ENCODE measurements at regions not wholly inside any gene's neighbourhood (a gene's known extent, or its start where the extent isn't known, plus 50 kb on each side); places are given as distances from the start of the nearest gene placed in this dataset.

DNA sequence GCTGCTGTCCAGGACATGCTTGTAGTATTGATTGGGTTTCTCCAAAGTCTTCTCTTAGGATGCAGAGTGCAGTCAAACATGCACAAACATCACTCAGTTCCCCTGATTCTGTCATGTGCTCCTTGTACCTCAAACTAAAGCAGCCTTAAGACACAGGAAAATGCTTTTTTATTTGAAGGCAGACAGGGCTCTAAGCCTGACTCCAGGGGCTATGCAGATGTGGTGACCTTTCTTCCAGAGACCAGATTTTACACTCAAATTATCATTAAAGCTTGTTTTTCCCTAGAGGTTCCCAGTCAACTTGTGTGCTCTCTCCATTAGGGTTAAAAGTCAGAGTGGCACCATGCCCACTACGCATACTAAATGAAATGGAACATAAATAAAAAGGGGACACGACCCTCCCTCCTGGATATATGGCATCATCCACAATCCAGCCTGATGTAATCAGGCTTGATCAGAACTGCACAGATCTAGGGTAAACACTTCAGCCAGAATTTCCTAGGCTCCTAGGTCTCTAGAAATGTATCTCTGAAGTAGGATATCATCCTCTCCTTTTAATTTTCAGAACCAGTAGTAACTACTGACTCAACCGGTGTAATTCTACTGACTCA, 771.1 kb downstream of the NR2F1-AS1 start:
- FAIRE-seq: no peak
- no peak for DNase-seq (ENCODE audit: low spot score)

DNA sequence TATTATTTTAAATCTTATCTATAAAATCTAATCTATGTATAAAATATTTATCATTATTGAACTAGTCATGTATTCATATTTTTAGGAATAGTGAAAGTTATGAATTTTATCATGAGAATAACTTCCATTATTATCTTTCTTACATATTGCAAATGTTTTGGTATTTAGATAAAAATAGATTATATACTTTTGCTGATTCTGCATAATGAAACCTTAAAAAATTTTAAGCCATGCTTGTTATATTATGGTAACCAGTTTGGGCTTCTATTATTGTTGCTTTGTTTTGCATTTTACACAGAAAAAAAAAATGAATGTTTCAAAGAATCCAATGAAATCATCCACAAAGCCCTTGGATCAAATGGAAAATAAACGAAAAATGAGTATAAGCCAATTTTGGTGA, 772.5 kb downstream of the NR2F1-AS1 start:
- no peak for DNase-seq (ENCODE audit: low spot score)
- FAIRE-seq: no peak

DNA sequence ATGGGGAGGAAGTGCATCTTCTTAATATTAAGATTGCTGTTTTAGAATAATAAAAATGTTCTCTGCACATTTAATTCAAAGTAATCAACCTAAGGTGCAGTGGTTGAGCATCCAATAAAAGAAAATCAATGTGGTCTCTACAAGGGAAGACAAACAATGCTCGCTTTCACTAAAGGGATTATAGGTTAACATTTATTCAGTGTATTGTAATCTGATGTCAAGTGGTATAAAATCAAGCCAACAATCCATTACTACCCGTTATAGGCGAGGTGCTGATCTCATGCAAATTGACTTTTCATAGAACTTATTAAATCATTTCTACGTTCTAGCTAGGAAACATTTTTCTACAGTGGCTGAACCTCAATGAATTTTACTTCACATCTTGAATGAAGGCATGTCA, 773.9 kb downstream of the NR2F1-AS1 start:
- FAIRE-seq: no peak
- DNase-seq (ENCODE audit: low spot score): no peak

DNA sequence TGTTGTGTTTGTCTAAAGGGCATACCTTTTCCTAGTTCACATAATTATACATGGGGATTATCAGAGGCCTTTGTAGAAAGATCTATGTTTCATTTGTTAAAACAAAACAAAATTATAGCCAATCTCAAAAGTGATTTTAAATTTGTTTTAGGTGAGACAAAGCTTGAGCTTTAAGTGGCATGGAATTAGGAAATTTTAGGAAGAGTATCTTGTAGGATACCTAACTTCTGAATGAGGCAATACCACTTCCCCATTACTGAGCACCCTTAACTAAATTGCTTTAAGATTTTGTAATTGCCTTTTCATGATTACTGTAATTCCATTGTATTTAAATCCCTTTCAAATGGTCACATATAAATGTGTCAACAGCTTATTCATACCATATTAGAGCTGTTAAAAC, 775.6 kb downstream of the NR2F1-AS1 start:
- FAIRE-seq: no peak
- no peak for DNase-seq (ENCODE audit: low spot score)

DNA sequence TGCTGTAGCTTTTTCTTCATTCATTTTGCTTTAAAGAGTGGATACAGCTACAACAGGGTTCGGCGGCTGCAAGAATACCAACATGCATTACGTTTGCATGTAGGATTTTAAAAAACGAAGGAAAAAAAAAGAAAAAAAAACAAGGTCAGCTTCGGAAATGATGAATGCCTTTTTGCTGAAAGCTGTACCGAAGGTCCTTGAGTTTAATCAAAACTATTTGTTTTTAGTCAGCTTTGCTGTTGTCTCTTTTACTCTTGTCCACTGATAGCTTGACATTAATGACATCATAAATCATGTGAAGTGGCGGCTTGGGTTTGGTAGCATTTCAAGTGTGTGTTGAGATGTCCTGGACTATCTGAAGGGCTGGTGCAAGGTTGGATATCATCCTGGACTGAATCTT, 779.1 kb downstream of the NR2F1-AS1 start:
- FAIRE-seq: no peak
- no peak for DNase-seq (ENCODE audit: low spot score)

DNA sequence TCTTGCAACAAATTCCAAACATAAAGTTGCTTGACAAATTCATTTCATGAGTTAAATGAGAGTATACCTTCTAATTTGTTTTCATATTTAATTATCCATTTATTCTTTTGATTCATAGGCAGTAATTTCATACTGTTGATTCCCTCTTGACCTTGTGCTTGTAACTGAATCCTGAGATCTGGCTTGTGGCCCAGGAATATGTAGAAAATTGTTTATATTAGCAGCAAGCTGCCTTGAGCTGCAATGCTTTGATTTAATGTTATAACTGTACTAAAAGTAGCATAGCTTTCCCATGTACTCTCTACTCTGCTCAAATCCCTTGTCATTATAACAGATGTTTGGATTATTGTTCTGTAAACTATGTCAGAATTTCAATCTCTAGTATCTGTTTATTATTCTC, 780.7 kb downstream of the NR2F1-AS1 start:
- no peak for FAIRE-seq
- DNase-seq (ENCODE audit: low spot score): no peak

DNA sequence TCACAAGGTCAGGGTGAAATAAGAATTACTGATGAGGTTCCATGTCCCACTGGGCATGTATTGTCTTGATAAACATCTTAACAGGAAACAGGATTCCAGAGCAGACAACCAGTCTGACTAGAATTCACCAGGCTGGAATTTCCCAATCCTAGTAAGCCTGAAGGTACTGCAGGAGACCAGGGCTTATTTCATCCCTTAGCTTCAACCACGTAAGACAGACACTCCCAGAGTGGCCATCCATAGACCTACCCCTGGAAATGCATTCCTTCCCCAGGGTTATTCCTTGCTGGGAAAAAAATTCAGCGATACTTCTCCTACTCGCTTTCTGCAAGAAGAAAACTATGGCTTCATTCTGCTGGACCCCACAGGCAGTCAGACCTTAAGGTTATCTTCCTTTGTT, 785.4 kb downstream of the NR2F1-AS1 start:
- DNase-seq (ENCODE audit: low spot score): no peak

DNA sequence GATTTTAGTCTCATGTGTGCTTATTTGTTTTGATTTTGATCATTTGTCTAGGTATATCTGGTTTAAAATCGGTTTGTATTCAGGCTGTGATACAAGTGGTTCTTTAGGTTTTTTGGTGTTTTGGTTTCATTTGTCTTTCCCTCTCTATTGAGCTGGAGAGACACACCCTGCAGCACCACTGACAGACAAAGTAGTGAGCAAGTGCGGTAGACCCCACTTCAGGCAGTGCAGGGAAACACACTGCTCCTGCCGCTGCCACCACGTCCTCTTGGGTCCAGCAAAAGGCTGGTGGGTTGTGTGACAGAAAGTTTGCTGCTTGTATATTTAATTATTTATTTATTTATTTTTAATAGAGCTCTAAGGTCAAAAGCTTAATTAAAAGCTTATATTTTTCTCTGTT, 801.0 kb downstream of the NR2F1-AS1 start:
- no peak for FAIRE-seq

More for the DNA sequence above, 785.4 kb downstream of the NR2F1-AS1 start:
- no peak for FAIRE-seq

DNA sequence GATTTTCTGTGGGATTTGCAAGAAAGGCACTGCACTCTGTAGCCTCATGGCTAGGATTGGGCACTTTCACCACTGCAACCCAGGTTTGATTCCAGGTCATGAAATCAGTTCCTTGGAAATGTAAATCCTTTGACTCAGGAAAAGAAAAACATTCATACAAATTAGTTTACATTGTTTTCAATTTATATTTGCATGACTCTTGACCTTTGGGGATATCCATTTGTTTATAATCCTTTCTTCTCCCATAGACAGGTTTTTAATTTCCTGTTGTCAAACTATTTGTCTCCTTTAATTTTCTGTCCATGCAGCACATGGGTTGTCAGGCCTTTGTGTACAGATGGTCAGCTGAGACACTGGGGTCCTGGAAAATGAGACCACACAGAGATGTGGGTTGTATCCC, 801.5 kb downstream of the NR2F1-AS1 start:
- no peak for DNase-seq (ENCODE audit: low spot score)
- no peak for FAIRE-seq

More for the DNA sequence above, 801.0 kb downstream of the NR2F1-AS1 start:
- no peak for DNase-seq (ENCODE audit: low spot score)

DNA sequence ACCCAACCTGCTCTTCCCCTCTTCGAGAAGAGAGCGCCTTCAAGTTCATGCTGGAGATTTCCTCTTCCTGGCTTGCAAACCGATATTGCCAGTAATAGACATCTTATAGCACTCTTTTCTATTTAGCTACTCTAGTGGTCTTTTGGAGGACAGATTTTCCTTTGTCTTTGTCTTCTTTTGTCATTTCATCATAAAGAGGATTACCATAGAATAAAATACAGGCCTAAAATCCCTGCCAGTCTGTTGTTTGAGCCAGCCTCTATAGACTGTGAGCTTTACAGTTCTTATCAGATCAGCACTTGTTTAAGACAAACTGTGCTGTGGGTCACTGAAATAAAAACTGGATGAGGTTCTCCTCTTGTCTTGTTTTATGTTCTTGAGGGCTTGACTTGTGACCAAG, 802.8 kb downstream of the NR2F1-AS1 start:
- no peak for FAIRE-seq
- DNase-seq (ENCODE audit: low spot score): no peak

DNA sequence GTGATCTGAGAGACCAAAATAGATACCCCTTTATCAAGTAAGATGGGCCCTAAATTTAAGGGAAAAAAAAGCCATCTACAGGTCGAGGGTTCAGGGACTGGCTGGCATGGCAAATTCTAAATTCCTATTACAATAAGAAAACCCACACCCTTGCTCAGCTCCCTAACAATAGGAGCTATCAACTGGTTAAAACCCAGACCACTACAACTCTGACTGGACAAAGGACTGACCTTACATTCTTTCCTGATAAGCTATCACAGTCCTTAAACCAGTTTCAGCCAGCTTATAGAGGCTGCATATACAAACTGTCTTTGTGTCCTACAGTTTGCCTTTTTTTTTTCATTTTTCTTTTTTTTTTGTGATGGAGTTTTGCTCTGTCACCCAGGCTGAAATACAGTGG, 803.6 kb downstream of the NR2F1-AS1 start:
- FAIRE-seq: no peak
- DNase-seq (ENCODE audit: low spot score): no peak

DNA sequence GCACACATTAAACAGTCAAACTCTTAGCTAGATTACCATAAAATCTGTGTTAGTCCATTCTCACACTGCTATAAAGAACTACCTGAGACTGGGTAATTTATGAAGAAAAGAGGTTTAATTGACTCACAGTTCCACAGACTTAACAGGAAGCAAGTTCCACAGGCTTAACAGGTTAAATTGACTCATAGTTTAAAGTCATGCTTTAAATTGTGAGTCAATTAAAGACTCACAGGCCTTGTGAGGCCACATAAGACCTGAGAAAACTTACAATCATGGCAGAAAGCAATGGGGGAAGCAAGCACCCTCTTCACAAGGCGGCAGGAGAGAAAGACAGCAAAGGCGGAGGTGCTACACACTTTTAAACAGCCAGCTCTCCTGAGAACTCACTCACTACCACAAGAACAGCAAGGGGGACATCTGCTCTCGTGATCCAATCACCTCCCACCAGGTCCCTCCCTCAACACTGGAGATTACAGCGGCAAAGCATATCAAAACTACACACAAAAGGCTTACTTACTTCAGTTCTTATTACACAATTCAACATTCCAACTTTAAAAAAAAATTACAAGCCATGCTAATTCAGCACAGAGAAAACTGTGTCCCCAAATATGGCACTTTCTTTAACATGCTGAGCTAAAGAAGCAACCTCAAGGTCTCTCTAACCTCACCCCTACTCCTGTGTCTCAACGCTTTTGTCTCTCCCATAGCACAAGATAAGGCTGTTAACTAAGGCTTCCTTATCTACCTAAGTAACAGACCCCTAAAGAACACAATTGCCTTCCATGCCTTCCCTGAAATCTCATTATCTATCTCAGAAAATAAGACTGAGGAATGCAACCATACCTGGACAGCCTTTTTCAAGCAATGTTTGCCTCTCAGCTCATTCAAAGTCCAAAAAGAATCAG, 805.1 kb downstream of the NR2F1-AS1 start:
- FAIRE-seq (no peak), DNase-seq (ENCODE audit: low spot score) (no peak)

DNA sequence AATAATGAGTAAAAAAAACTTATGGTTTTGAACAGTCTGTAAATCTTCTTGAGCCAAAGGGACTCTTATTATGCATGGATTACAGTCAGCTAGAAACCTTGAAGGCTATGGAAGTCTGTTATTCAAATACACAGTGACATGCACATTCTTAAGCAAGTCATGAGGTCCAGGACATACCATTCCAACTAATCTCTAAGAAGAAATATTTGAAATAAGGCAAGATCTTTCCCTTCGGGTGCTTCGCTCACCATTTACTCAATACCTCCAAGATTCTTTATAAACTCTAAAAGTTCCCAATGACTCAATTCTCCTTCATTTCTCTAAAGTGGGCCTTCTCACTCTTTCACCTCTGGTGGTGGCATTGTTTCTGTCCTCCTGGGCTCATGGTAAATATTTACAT, 811.0 kb downstream of the NR2F1-AS1 start:
- DNase-seq (ENCODE audit: low spot score): no peak
- no peak for FAIRE-seq

DNA sequence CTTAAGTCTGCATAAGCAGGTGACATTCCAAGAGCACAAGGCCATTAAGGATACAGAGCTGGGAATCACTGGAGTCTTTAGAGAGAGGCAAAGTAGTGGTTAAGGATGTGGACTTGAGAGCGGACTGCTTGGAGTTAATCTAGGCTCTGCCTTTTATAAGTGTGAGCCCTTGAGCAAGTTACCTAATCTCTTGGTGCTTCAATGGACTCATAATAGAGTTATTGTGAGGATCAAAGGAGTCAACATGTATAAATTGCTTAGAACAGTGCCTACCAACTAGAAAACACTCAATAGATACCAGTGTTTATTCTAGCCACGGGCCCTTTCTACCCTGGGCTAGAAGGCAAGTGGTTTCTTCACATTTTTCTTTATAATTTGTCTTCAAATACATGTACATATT, 819.4 kb downstream of the NR2F1-AS1 start:
- no peak for FAIRE-seq
- DNase-seq (ENCODE audit: low spot score): no peak

DNA sequence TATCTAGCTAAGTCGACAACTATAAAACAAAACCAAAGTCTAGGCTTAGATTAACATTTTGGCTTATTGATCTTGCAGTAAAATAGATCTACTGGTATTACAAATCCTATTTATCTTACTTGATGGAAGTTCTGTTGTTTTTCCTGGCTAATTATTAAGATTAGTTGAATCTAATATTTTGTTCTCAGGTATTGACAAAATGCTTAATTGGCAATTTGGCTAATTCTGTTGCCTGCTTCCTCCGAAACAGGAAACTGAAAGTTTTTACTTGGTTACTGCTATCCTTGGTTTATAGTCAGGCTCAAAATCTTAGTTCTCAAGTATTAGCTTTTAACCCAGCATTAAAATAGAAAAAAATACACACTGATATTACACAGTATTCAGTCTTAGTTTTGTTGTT, 820.5 kb downstream of the NR2F1-AS1 start:
- no peak for DNase-seq (ENCODE audit: low spot score)
- FAIRE-seq: no peak

DNA sequence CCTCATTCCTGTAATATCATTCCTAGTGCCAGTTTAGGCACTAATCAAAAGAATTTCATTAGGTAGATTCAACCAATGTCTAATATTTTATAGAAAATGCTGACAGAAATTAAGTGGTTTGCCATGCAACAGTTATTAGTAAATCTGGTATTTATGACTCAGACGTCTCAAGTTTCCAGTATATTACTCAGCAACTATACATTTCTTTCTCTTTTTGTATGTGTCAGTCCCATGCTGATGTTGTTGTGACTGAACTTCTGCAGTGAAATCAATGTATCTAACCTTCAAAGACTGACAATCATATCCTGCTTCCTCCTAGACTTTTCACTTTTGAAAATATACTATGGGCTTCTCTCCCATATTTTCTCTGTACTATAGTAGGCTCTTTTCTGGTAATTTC, 822.5 kb downstream of the NR2F1-AS1 start:
- no peak for FAIRE-seq
- no peak for DNase-seq (ENCODE audit: low spot score)

DNA sequence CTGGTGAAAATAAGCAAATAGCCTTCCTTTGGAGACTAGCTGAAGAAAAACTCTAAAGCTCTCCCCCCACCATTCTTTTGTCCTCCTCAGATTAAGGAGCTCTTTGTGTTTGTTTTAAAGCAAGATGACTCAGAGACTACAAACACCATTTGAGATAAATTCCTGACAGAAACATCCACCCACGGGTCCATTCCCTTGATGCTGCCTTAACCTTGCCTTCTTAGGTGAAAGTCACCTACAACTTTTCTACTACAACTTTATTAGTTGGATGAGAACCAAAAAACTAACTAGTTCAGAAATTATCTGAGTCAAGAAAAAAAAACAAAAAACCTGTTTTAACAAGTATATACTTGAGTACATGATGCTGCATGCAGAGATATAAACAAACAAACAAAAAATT, 831.1 kb downstream of the NR2F1-AS1 start:
- FAIRE-seq (no peak), DNase-seq (ENCODE audit: low spot score) (no peak)

DNA sequence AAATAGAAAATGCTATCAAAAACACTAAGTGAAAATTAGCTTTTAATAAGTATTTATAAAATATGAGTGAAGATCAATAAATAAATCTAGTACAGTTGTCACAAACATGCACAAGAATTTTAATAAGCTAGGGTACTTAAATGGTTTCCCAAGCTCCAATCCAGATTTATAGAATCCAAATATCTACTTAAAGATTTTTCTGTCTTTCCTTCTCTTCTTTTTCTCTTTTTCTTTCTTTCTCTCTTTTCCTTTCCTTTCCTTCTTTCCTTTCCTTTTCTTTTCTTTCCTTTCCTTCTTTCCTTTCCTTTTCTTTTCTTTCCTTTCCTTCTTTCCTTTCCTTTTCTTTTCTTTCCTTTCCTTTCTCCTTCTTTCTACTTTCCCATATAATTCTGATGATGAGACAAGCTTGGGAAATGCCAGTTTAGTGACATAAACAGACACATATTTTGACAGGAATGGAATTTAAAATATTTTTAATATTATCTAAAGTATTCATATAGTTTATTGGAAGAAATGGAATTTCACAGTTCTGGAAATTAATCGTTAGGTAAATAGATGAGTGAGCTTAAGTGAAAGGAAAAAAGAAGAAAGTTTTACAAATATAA, 832.8 kb downstream of the NR2F1-AS1 start:
- DNase-seq (ENCODE audit: low spot score): no peak
- FAIRE-seq: no peak

DNA sequence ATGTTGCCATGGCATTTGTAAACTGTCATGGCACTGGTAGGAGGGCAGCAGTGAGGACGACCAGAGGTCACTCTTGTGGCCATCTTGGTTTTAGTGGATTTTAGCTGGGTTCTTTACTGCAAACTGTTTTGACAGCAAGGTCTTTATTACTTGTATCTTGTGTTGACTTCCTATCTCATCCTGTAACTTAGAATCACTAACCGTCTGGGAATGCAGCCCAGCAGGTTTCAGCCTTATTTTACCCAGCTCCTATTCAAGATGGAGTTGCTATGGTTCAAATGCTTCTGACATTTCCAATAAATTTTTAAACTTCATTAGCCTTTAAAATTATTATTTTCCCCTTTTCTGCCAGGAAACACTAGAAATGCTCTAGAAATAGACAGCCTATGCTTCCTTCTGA, 839.1 kb downstream of the NR2F1-AS1 start:
- FAIRE-seq (no peak), DNase-seq (ENCODE audit: low spot score) (no peak)

DNA sequence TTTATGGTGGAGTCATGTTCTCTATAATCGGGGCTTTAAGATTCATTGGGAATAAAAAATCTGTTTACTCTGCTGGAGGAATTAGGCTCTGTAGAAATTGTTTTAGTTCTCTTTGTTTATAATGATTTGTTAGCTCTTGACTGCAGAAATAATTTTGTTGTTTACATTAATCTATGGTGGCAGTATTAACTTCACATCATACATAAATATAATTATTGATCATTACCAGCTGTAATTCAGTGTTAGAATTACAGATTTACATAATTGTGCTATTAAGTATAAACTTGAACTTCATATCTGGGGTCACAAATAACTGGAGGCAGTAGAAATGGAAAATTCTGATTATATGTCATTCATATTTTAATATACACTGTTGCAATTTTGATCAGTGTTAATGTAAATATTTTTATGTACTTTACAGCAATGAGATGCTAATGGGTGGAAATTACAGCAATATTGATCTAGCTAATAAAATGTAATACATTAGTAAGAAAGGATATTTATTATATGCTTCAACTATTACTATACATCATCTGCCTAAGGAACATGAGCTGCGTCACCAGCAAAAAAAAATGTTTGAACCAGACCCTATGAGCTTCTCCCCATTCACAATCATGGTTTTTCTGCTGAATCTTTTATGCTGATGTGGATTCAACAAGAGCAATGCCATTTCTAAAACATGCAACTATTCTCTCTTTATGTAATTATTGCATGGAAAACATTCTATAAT, 846.6 kb downstream of the NR2F1-AS1 start:
- DNase-seq (ENCODE audit: low spot score) (no peak), FAIRE-seq (no peak)

DNA sequence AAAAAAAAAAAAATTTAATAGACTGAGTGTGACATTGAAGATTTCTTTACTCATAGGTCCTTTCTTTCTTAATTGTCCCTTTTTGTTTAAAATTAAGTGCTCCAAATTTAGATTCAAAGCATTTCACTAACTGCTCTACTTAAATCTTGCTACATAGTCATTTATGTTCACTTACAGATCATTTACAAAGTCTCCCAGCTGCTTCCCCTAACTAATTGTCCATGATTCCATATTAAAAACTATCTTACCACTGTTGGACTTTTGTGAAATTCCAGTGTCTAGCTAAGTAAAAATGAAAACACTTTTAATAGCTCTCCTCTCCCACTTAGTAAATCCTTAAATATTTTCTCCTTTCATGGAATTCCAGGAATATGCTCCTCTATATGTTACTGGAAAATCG, 850.5 kb downstream of the NR2F1-AS1 start:
- no peak for DNase-seq (ENCODE audit: low spot score)
- no peak for FAIRE-seq

DNA sequence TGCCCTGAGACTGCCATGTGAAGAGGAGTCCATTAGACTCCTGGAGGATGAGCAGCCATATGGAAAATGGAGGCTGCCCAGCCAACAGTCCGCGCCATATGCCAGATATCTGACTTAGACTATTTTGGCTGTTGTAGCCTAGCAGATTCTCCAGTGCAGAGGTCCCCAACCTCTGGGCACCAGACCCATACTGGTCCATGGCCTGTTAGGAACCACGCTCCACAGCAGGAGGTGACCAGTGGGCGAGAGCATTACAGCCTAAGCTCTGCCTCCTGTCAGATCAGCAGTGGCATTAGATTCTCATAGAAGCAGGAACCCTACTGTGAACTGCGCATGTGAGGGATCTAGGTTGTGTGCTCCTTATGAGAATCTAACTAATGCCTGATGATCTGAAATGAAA, 851.9 kb downstream of the NR2F1-AS1 start:
- DNase-seq (ENCODE audit: low spot score) (no peak), FAIRE-seq (no peak)

Data from RCC 7860 (cell line).